HEK293T (cell line): ENCODE measurements at regions not wholly inside any gene's neighbourhood (a gene's known extent, or its start where the extent isn't known, plus 50 kb on each side); places are given as distances from the start of the nearest gene placed in this dataset.
"Not testable (repeated sequence)": the region's sequence is repeated elsewhere in the genome, so short reads cannot be mapped to it uniquely, and the experiment has no call there.

ENCODE experiments used
- CTCF ChIA-PET: fragments of 350-600 bp; formaldehyde crosslinking; extraction: SDS; loops from one replicate; lab custom pipeline; 2021; ENCODE audit warnings: antibody characterized with exemption, inconsistent platforms; lab: Yijun Ruan, JAX
- POLR2A ChIA-PET: fragments of 350-600 bp; formaldehyde crosslinking; extraction: SDS; loops from one replicate; lab custom pipeline; 2020; ENCODE audit warnings: antibody characterized with exemption, inconsistent platforms; lab: Yijun Ruan, JAX
- DNase-seq: peaks from one replicate; pipeline ENCODE4 v3.0.0; 2012; ENCODE audit warnings: mixed read lengths; ENCODE audit errors: extremely low spot score
- ARNT ChIP-seq: fragments of 450-650 bp; IDR thresholded peaks from 2 replicates; pipeline ENCODE4 v1.6.1; 2017; ENCODE audit warnings: mild to moderate bottlenecking
- BHLHE40 ChIP-seq: fragments of 450-650 bp; IDR thresholded peaks from 2 replicates; pipeline ENCODE4 v1.6.1; 2016; ENCODE audit warnings: mild to moderate bottlenecking, moderate library complexity, borderline replicate concordance
- CTBP1 ChIP-seq: fragments of 450-650 bp; IDR thresholded peaks from 2 replicates; pipeline ENCODE4 v1.6.1; 2016; ENCODE audit warnings: borderline replicate concordance
- ELF4 ChIP-seq: fragments of 450-650 bp; IDR thresholded peaks from 2 replicates; pipeline ENCODE4 v1.6.1; 2017; ENCODE audit warnings: antibody characterized with exemption
- FOXA1 ChIP-seq: fragments of 450-650 bp; IDR thresholded peaks from 2 replicates; pipeline ENCODE4 v1.6.1; 2016; ENCODE audit warnings: mild to moderate bottlenecking
- FOXK2 ChIP-seq: fragments of 450-650 bp; IDR thresholded peaks from 2 replicates; pipeline ENCODE4 v1.6.1; 2016; ENCODE audit warnings: mild to moderate bottlenecking
- FOXM1 ChIP-seq: fragments of 450-650 bp; IDR thresholded peaks from 2 replicates; pipeline ENCODE4 v1.6.1; 2017; ENCODE audit warnings: mild to moderate bottlenecking, borderline replicate concordance
- HDGF ChIP-seq: fragments of 450-650 bp; IDR thresholded peaks from 2 replicates; pipeline ENCODE4 v1.6.1; 2017; ENCODE audit warnings: antibody characterized with exemption, borderline replicate concordance
- L3MBTL2 ChIP-seq: fragments of 450-650 bp; conservative IDR thresholded peaks from 2 replicates; pipeline ENCODE4 v1.6.1; 2016; ENCODE audit warnings: mild to moderate bottlenecking
- LEF1 ChIP-seq: fragments of 450-650 bp; IDR thresholded peaks from 2 replicates; pipeline ENCODE4 v1.6.1; 2017; ENCODE audit warnings: mild to moderate bottlenecking, borderline replicate concordance
- NFRKB ChIP-seq: fragments of 450-650 bp; IDR thresholded peaks from 2 replicates; pipeline ENCODE4 v1.6.1; 2016; ENCODE audit warnings: mild to moderate bottlenecking, moderate library complexity
- SP1 ChIP-seq: fragments of 450-650 bp; IDR thresholded peaks from 2 replicates; pipeline ENCODE4 v1.6.1; 2017
- SUZ12 ChIP-seq: fragments of 450-650 bp; IDR thresholded peaks from 2 replicates; pipeline ENCODE4 v1.6.1; 2016; ENCODE audit warnings: mild to moderate bottlenecking
- TARDBP ChIP-seq: fragments of 450-650 bp; IDR thresholded peaks from 2 replicates; pipeline ENCODE4 v1.6.1; 2016
- ZNF384 ChIP-seq: fragments of 450-650 bp; IDR thresholded peaks from 2 replicates; pipeline ENCODE4 v1.6.1; 2016
- TF ChIP-seq, protein P1 (sequence below): fragments of 450-650 bp; IDR thresholded peaks from 2 replicates; pipeline ENCODE4 v1.6.1; 2016

GRCh38 chr6:137581019-137581707 is 87.0 kb upstream of the OLIG3 start:
- POLR2A ChIA-PET: no interaction called here
- CTCF ChIA-PET: no interaction called here
- DNase-seq: no peak
- TF ChIP-seq SUZ12 (no peak), ARNT (no peak), CTBP1 (no peak)

DNA sequence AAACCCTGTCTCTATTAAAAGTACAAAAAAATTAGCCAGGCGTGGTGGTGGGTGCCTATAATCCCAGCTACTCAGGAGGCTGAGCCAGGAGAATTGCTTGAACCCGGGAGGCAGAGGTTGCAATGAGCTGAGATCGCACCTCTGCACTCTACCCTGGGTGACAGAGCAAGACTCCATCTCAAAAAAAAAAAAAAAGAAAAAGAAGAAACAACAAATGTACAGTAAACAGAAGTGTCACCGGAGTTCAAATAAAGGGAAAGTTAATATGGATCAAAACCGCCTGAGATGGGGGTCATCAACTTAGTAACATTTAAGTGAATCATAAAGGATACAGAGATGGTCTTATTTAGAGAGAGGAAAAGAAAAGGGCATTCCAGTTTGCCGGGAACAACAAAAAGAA is 89.3 kb upstream of the OLIG3 start:
- CTCF ChIA-PET, POLR2A ChIA-PET, DNase-seq: not testable (repeated sequence)

- DNase-seq: no peak
- ChIA-PET POLR2A (no interaction called here), CTCF (no interaction called here)
- TF ChIP-seq LEF1 (no peak), ARNT (no peak), L3MBTL2 (no peak)
- TF ChIP-seq, protein P1, sequence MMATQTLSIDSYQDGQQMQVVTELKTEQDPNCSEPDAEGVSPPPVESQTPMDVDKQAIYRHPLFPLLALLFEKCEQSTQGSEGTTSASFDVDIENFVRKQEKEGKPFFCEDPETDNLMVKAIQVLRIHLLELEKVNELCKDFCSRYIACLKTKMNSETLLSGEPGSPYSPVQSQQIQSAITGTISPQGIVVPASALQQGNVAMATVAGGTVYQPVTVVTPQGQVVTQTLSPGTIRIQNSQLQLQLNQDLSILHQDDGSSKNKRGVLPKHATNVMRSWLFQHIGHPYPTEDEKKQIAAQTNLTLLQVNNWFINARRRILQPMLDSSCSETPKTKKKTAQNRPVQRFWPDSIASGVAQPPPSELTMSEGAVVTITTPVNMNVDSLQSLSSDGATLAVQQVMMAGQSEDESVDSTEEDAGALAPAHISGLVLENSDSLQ: no peak
Observed at GRCh38 chr6:137588472-137588871, 94.3 kb upstream of the OLIG3 start.

DNA sequence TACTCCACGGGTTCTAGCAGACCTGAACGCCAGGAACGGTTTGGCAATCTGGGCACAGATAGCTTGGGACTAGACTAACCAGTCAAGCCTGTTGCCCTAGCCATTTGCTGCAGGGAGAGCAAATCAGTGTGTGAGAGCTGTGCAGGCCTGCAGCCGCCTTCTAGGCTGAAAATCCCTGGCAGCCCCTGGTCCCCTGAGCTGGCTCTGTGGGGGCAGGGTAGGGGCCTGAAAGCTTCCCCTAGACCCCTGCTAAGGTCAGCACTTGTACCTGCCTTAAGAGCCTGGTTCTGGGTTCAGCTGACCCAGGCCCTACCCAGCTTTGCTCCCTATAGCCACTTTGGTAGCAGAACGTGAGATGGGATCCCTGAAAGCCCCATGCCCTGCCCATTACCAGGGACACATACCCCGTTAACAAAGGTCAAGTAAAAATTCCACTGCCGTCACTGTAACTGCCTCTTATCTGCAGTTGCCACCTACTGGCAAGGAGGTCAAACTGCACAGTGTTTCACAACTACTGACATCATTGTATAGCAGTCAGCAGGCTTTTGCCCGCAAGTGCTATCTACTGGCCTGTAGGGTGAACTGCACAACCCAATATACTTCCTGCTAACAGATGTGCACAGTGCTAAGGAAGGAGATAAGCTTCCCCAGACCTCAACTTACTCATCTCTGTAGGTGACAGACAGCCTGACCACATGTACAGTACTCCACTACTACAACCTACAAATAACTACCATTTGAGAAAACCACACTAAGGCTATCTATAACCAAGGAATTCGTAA is 95.1 kb upstream of the OLIG3 start:
- ChIA-PET CTCF (no interaction called here), POLR2A (no interaction called here)
- peak; percentile 53 for DNase-seq
- no peak for TF ChIP-seq FOXA1
- TF ChIP-seq ZNF384: no peak
- no peak for TF ChIP-seq CTBP1
- TF ChIP-seq ARNT: 0 out of 2 replicates have a peak, but pooled peaks have one; percentile 5
- TF ChIP-seq, protein P1: no peak
- no peak for TF ChIP-seq SUZ12
- no peak for TF ChIP-seq LEF1
- TF ChIP-seq L3MBTL2: no peak

GRCh38 chr6:137590684-137591083 is 96.5 kb upstream of the OLIG3 start:
- ChIA-PET CTCF (no interaction called here), POLR2A (no interaction called here)
- TF ChIP-seq LEF1 (no peak), CTBP1 (no peak), ZNF384 (no peak), SUZ12 (no peak), HDGF (no peak), TARDBP (no peak), ARNT (no peak), BHLHE40 (no peak), ELF4 (no peak), NFRKB (no peak), FOXA1 (no peak), FOXM1 (no peak), SP1 (no peak), FOXK2 (no peak), L3MBTL2 (no peak)
- TF ChIP-seq, protein P1: no peak
- DNase-seq: no peak

DNA sequence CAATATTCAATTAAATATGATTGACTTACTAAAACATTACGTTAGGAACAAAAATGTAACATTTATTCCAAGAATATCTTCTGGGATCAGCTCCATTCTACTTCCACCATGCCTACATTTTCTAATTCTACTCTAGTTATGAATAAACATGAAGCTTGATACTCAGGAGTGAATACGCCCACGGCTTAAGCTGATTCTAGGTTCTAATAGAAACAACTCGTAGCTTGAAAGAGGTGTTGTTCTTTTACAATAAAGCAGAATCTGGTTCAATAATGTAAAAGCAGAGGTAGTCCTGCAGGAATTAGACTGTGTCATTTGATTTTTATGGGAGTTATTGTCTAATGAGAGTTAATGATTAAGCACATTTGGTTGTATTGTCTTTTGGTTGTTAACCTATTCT is 107.3 kb upstream of the OLIG3 start:
- CTCF ChIA-PET: no interaction called here
- TF ChIP-seq HDGF (no peak), SP1 (no peak), SUZ12 (no peak), FOXM1 (no peak), ZNF384 (no peak), NFRKB (no peak), CTBP1 (no peak), BHLHE40 (no peak), ARNT (no peak), L3MBTL2 (no peak), FOXA1 (no peak), LEF1 (no peak), TARDBP (no peak), ELF4 (no peak), FOXK2 (no peak)
- TF ChIP-seq, protein P1: no peak
- POLR2A ChIA-PET: no interaction called here
- no peak for DNase-seq
